ENCODE measurements at regions not wholly inside any gene's neighbourhood (a gene's known extent, or its start where the extent isn't known, plus 50 kb on each side); places are given as distances from the start of the nearest gene placed in this dataset.

DNA sequence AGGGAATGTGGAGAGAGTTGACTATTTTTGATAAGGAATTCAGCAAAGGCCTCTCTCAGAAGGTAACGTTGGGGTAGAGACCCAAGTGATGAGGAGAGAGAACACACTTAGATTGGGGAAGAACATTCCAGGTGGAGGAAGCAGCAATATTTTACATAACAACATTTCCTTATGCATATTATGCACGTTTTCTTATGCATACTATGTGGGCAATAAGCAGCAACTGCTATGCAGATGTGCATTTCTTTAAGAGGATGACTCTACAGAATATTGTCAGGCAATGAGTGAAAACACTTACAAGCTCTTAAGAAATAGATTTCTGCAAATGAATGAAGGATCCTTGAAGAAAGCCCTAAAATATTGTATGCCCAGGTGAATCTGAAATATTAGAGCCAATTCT is 91.1 kb downstream of the TMEM47 start:
- TF ChIP-seq, protein P1, sequence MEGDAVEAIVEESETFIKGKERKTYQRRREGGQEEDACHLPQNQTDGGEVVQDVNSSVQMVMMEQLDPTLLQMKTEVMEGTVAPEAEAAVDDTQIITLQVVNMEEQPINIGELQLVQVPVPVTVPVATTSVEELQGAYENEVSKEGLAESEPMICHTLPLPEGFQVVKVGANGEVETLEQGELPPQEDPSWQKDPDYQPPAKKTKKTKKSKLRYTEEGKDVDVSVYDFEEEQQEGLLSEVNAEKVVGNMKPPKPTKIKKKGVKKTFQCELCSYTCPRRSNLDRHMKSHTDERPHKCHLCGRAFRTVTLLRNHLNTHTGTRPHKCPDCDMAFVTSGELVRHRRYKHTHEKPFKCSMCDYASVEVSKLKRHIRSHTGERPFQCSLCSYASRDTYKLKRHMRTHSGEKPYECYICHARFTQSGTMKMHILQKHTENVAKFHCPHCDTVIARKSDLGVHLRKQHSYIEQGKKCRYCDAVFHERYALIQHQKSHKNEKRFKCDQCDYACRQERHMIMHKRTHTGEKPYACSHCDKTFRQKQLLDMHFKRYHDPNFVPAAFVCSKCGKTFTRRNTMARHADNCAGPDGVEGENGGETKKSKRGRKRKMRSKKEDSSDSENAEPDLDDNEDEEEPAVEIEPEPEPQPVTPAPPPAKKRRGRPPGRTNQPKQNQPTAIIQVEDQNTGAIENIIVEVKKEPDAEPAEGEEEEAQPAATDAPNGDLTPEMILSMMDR (IDR thresholded peaks at IDR 0.05) = no peak
- TF ChIP-seq POLR2A (IDR thresholded peaks at IDR 0.05) = no peak
- no peak for TF ChIP-seq EP300 (IDR thresholded peaks at IDR 0.05)
